ENCODE measurements at regions not wholly inside any gene's neighbourhood (a gene's known extent, or its start where the extent isn't known, plus 50 kb on each side); places are given as distances from the start of the nearest gene placed in this dataset.

DNA sequence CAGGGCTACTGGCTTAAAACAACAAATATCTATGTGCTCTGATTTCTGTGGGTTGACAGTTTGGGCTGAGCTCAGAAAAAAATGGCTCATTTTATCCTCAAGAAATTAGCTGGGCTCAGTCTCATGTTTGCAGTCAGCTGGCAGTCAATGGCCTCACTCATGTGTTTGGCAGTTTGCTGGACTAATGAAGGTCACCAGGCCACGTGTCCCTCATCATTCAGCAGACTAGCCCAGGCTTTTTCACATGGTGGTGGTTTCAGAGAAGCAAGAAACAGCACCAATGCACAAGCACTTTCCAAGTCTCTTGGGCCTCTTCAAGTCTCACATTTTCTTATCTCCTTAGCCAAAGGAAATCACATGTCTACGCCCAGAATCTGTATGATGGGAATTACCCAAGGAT, 478.3 kb upstream of the PPP2R3A start:
- H3K4me1 ChIP-seq: no peaks in the 10 kb centered on the region
- H3K9me3 ChIP-seq: no peaks in the 10 kb centered on the region
- TF ChIP-seq POLR2A (IDR thresholded peaks at IDR 0.05; ENCODE audit: low read depth) (no peak), POLR2AphosphoS5 (IDR thresholded peaks at IDR 0.05) (no peak), EP300 (IDR thresholded peaks at IDR 0.05) (no peak)
- TF ChIP-seq, protein P1, sequence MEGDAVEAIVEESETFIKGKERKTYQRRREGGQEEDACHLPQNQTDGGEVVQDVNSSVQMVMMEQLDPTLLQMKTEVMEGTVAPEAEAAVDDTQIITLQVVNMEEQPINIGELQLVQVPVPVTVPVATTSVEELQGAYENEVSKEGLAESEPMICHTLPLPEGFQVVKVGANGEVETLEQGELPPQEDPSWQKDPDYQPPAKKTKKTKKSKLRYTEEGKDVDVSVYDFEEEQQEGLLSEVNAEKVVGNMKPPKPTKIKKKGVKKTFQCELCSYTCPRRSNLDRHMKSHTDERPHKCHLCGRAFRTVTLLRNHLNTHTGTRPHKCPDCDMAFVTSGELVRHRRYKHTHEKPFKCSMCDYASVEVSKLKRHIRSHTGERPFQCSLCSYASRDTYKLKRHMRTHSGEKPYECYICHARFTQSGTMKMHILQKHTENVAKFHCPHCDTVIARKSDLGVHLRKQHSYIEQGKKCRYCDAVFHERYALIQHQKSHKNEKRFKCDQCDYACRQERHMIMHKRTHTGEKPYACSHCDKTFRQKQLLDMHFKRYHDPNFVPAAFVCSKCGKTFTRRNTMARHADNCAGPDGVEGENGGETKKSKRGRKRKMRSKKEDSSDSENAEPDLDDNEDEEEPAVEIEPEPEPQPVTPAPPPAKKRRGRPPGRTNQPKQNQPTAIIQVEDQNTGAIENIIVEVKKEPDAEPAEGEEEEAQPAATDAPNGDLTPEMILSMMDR (IDR thresholded peaks at IDR 0.05): no peak
- 64% methylated on average over 2 of the region's 2 CpGs for WGBS
- no peaks in the 10 kb centered on the region for H3K36me3 ChIP-seq
- no peak for DNase-seq (ENCODE audit: extremely low spot score)
- H3K4me3 ChIP-seq: no peak overlapping the region
- intact Hi-C loops (cut with DNase I): no loop called here
- no peak overlapping the region for H3K27ac ChIP-seq (replicated peaks in 1 of 4)
- H3K27me3 ChIP-seq: peaks cover 0 to 13% (median 0%) of the 10 kb centered on the region in 4 donors

- no peaks in the 10 kb centered on the region for H3K4me1 ChIP-seq
- intact Hi-C loops (cut with DNase I): no loop called here
- no peak overlapping the region for H3K4me3 ChIP-seq
- 75% methylated on average over 4 of the region's 4 CpGs for WGBS
- no peaks in the 10 kb centered on the region for H3K9me3 ChIP-seq
- DNase-seq (ENCODE audit: extremely low spot score): no peak
- TF ChIP-seq POLR2AphosphoS5 (IDR thresholded peaks at IDR 0.05) (no peak), EP300 (IDR thresholded peaks at IDR 0.05) (no peak), POLR2A (IDR thresholded peaks at IDR 0.05; ENCODE audit: low read depth) (no peak)
- TF ChIP-seq, protein P1 (IDR thresholded peaks at IDR 0.05): no peak
- H3K27me3 ChIP-seq: peaks cover 0 to 7% (median 0%) of the 10 kb centered on the region in 4 donors
- H3K27ac ChIP-seq (replicated peaks in 1 of 4): no peak overlapping the region
- H3K36me3 ChIP-seq: no peaks in the 10 kb centered on the region
These were observed 475.2 kb upstream of the PPP2R3A start for GRCh38 chr3:135490219-135490915.

GRCh38 chr3:135491491-135492205, 473.9 kb upstream of the PPP2R3A start:
- H3K36me3 ChIP-seq: no peaks in the 10 kb centered on the region
- no peaks in the 10 kb centered on the region for H3K4me1 ChIP-seq
- no peak overlapping the region for H3K4me3 ChIP-seq
- peaks cover 0 to 7% (median 0%) of the 10 kb centered on the region in 4 donors for H3K27me3 ChIP-seq
- no peaks in the 10 kb centered on the region for H3K9me3 ChIP-seq
- 71% methylated on average over 5 of the region's 5 CpGs for WGBS
- TF ChIP-seq POLR2A (IDR thresholded peaks at IDR 0.05; ENCODE audit: low read depth) (no peak), EP300 (IDR thresholded peaks at IDR 0.05) (no peak), POLR2AphosphoS5 (IDR thresholded peaks at IDR 0.05) (no peak)
- TF ChIP-seq, protein P1 (IDR thresholded peaks at IDR 0.05): no peak
- H3K27ac ChIP-seq (replicated peaks in 1 of 4): no peak overlapping the region
- intact Hi-C loops (cut with DNase I): no loop called here
- DNase-seq (ENCODE audit: extremely low spot score): no peak

DNA sequence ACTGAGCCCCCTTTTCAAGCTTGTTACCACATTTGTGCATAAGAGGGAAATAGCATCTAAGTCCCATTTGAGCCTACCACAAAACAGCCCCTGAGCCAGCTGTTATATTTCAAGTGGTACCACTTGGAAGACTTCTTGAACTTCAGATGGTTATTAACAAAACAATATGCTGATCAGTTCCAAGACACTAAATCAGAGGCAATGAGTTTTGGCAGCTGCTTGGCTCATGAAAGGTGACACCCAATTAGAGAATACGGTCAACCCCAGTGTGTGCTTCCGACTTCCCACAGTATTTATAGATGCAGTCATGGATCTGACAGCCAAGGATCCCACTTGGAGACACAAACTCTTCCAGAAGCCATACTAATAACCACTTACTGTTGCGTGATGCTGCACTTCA, 469.6 kb upstream of the PPP2R3A start:
- Histone ChIP-seq H3K4me3 (no peak overlapping the region), H3K36me3 (no peaks in the 10 kb centered on the region), H3K27me3 (peaks cover 0 to 7% (median 0%) of the 10 kb centered on the region in 4 donors), H3K27ac (replicated peaks in 1 of 4) (no peak overlapping the region), H3K9me3 (no peaks in the 10 kb centered on the region), H3K4me1 (no peaks in the 10 kb centered on the region)
- no peak for TF ChIP-seq EP300 (IDR thresholded peaks at IDR 0.05)
- TF ChIP-seq POLR2AphosphoS5 (IDR thresholded peaks at IDR 0.05): no peak
- no peak for TF ChIP-seq POLR2A (IDR thresholded peaks at IDR 0.05; ENCODE audit: low read depth)
- TF ChIP-seq, protein P1 (IDR thresholded peaks at IDR 0.05): no peak
- DNase-seq (ENCODE audit: extremely low spot score): no peak
- WGBS: 48% methylated on average over 3 of the region's 3 CpGs
- intact Hi-C loops (cut with DNase I): no loop called here
